NB4 (cell line): ENCODE measurements at regions not wholly inside any gene's neighbourhood (a gene's known extent, or its start where the extent isn't known, plus 50 kb on each side); places are given as distances from the start of the nearest gene placed in this dataset.
A peak's percentile ranks its signal among the peaks of the same experiment; 100 is the strongest.

ENCODE experiments used
- DNase-seq: peaks from one replicate; pipeline ENCODE4 v3.0.0; 2010; ENCODE audit warnings: low read depth
- H3K4me3 ChIP-seq: one replicate; pipeline ENCODE4 v1.5.1; 2011; ENCODE audit warnings: mild to moderate bottlenecking, low read depth, low read length, moderate library complexity
- MYC ChIP-seq: IDR thresholded peaks from 2 replicates; pipeline ENCODE4 v1.6.1; 2011; ENCODE audit warnings: low read depth, low read length
- POLR2A ChIP-seq: IDR thresholded peaks from 2 replicates; pipeline ENCODE4 v1.6.1; 2011; ENCODE audit warnings: mild to moderate bottlenecking; ENCODE audit not compliant: insufficient read length; ENCODE audit errors: extremely low read depth
- TF ChIP-seq, protein P1 (sequence below): IDR thresholded peaks from one replicate; pipeline ENCODE4 v1.5.1; 2012; ENCODE audit warnings: low read depth, low read length
- TF ChIP-seq, protein P2 (sequence below): IDR thresholded peaks from 2 replicates; pipeline ENCODE4 v1.6.1; 2011; ENCODE audit warnings: low read depth, low read length

DNA sequence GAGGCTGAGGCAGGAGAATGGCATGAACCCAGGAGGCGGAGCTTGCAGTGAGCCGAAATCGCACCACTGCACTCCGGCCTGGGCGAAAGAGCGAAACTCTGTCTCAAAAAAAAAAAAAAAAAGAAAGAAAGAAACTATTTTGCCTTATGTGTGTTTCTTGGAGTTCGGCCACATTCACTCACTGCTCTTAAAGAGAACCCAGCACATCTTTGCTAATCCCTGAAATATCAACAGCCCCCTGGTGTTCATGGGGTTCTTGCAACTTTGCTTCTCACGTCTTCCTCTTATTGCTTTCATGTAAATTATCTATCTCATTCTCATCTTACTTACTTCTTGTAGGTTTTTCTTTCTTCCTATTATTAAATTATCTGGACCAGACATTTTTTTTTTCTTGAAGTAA, 126.3 kb upstream of the ASTN2 start:
- TF ChIP-seq, protein P1, sequence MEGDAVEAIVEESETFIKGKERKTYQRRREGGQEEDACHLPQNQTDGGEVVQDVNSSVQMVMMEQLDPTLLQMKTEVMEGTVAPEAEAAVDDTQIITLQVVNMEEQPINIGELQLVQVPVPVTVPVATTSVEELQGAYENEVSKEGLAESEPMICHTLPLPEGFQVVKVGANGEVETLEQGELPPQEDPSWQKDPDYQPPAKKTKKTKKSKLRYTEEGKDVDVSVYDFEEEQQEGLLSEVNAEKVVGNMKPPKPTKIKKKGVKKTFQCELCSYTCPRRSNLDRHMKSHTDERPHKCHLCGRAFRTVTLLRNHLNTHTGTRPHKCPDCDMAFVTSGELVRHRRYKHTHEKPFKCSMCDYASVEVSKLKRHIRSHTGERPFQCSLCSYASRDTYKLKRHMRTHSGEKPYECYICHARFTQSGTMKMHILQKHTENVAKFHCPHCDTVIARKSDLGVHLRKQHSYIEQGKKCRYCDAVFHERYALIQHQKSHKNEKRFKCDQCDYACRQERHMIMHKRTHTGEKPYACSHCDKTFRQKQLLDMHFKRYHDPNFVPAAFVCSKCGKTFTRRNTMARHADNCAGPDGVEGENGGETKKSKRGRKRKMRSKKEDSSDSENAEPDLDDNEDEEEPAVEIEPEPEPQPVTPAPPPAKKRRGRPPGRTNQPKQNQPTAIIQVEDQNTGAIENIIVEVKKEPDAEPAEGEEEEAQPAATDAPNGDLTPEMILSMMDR: no peak
- no peak for DNase-seq
- H3K4me3 ChIP-seq: no peak overlapping the region

DNA sequence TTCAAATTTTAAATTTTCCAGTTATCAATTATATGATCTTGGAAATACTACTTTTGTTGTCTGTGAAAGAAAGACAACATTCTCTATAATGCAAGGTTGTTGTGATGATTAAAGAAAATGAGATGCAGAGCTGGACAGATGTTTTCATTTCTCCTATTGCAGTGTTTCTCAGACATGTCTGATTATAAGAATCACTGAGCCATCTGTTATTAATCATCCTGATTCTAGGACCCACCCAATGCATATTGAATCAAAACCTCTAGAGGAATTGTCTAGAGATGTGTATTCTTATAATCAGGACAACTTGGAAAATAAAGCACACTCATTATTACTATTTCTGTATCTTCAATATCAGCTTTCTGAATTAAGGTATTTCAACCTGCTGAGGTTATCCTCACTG, 121.1 kb upstream of the ASTN2 start:
- TF ChIP-seq, protein P1: no peak
- no peak overlapping the region for H3K4me3 ChIP-seq
- DNase-seq: no peak

DNA sequence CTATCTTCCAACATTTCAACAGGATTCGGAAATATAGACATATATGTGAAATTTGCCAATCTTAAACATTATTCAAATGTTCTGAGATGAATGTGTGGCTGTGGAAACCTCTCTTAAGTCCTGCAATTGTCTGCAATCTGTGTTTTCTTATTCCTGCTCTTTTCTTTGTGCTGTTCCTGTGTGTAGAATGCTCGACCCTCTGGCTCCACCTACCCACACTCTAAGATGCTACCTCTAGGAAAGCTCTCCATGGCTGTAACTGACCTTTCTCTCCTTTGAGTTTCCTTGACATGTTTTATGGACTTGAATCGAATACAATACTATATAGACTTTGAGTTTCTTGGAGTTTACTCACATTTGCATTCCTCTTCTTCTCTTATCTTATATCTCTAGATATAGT, 120.6 kb upstream of the ASTN2 start:
- DNase-seq: peak; percentile 3
- TF ChIP-seq, protein P1: no peak
- TF ChIP-seq POLR2A (no peak), MYC (no peak)
- TF ChIP-seq, protein P2, sequence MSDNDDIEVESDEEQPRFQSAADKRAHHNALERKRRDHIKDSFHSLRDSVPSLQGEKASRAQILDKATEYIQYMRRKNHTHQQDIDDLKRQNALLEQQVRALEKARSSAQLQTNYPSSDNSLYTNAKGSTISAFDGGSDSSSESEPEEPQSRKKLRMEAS: no peak
- H3K4me3 ChIP-seq: no peak overlapping the region

DNA sequence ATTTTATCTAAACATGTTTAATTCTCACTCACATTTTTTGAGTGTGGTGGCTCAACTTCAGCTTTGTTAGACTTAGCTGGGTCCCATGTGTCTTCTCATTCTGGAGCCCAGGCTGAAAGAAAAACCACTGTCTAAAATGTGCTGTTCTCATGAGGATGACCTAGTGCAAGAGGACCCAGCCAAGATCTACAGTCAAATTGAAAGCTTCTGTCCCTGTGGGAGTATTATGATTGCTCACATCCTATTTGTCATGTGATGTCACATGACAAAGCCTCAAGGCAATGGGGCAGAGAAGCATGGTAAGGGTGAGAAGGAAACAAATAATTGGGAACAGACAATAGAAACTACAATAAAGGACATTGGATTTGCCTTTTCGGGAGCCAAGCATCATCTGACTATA, 113.4 kb upstream of the ASTN2 start:
- no peak for DNase-seq
- TF ChIP-seq, protein P1: no peak
- TF ChIP-seq POLR2A (no peak), MYC (no peak)
- TF ChIP-seq, protein P2: no peak
- H3K4me3 ChIP-seq: no peak overlapping the region

DNA sequence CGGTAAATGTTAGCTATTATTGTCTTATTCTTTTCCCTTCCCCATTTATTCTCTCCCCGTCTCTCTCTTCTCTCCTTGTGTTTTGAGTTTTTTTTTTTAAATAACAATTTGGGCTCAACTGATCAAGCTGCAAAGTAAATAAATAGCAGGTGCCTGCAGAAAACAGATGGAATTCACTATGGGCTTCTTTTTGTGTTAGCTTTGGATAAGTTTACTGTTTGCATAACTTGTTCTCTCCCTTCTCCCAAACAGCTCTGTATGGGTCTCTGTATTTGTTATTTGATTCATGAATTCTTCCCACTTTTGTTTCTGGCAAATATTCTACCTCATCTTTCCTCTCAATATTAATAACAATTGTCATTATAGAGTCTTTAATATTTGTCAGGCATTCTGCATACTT, 111.8 kb upstream of the ASTN2 start:
- no peak overlapping the region for H3K4me3 ChIP-seq
- TF ChIP-seq, protein P1: no peak
- TF ChIP-seq, protein P2: no peak
- no peak for TF ChIP-seq MYC
- TF ChIP-seq POLR2A: no peak
- no peak for DNase-seq

DNA sequence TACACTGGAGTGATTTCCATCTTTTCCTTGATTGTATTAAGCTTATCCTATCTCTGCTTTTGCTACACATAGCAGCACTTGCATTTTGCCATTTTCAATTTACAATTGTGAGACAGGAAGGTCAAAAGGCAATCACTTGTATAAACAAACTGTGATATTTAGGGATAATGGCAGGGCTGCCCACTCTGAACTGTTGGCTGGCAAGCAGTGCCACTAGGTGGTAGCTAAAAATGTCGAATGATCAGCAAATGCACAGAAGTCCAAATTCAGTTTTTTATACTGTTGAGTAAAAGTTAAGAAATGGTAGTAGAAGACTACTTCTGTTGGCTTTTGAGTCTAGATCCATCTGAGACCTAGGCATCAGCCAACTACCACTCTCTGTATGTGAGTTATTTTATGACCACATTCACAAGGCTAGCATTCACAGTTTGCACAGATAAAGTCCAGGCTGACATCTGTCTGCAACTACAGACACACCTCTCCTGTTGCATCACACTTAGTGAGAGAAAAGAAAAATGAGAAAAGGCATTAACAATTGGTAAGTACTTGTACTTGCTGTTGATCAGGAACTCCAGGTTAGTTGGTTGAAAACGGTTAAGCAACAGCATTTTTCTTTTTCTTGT, 108.8 kb upstream of the ASTN2 start:
- DNase-seq: no peak
- no peak for TF ChIP-seq MYC
- TF ChIP-seq POLR2A: no peak
- TF ChIP-seq, protein P1: no peak
- TF ChIP-seq, protein P2: no peak

More for the DNA sequence above, 108.8 kb upstream of the ASTN2 start:
- no peak overlapping the region for H3K4me3 ChIP-seq
